GM18519 (cell line): ENCODE measurements at regions not wholly inside any gene's neighbourhood (a gene's known extent, or its start where the extent isn't known, plus 50 kb on each side); places are given as distances from the start of the nearest gene placed in this dataset.
"Not testable (repeated sequence)": the region's sequence is repeated elsewhere in the genome, so short reads cannot be mapped to it uniquely, and the experiment has no call there.

Experiments
- ATAC-seq: cut with Tn5 transposase; IDR thresholded peaks from one replicate; pipeline ENCODE4 v1.9.1; 2021; ENCODE audit warnings: mild to moderate bottlenecking, moderate library complexity; ENCODE audit not compliant: unreplicated experiment, low FRiP score

DNA sequence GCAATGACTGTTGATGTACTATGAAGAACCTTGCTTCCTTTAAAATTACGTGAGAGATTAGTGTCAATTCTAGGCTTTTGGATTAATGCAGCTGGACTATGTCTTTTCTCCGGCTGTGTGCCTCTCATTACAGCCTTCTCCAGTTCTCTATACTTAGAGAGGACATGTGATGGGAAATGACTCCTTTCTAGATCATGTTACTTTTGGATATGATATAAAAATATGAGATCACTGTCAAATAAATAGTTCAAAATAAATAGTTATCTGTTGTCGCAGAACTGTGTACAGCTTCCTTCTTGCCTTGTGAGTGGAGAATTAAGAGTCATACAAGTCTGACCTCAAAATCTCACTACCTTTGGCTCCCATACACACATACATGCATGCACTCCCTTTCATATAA, 592.4 kb downstream of the DIPK2A start:
- no peak for ATAC-seq

DNA sequence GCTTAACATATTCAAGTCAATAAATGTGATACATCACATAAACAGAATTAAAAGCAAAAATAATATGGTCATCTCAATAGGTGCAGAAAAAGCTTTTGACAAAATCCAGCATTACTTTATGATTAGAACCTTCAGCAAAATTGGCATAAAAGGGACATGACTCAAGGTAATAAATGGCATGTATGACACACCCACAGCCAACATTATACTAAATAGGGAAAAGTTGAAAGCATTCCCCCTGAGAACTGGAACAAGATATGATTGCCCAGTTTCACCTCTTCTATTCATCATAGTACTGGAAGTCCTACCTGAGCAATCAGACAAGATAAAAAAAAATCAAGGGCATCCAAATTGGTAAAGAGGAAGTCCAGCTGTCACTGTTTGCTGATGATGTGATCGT, 594.7 kb downstream of the DIPK2A start:
- no peak for ATAC-seq

- ATAC-seq = no peak
These were observed 598.0 kb downstream of the DIPK2A start for GRCh38 chr3:144569651-144570050.

DNA sequence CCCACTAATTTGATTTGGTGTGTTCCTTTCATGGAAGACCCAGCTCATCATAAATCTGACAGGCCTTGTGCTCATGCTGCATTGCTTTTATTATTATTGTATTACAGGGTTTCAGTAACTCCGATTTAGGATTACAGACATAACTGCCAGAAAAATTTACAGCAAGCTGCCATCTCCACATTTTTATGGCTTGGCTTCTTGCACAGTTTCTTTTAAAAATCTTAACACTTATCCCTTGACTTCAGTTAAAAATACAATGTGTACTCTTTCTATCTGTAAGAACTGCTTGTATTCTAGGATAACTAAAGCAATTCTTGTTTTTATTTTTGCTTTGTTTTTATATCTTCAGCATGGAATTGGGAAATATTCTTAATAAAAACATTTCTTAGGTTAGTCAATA, 612.2 kb downstream of the DIPK2A start:
- ATAC-seq = no peak

DNA sequence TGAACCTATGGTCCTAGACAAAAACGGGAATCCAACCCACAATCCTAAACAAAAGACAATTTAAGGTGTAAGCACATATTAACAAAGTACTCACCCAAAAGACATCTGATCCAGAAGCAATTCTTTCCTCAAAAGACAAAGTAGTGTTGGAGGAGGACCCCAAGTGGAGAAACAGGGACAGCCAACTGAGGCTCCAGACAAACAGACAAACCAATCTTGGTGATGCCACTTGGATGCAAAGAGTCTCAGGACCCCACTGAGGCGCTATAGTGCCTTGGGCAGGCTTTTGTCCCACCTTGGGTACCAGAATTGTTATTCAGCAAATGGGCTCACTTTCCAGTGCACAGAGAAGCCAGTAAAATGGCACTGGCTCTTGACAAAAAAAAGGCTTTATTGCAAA, 613.8 kb downstream of the DIPK2A start:
- no peak for ATAC-seq

- ATAC-seq = no peak
These were observed 614.3 kb downstream of the DIPK2A start for GRCh38 chr3:144585953-144586352.

- ATAC-seq = no peak
These were observed 614.8 kb downstream of the DIPK2A start for GRCh38 chr3:144586382-144586781.

- no peak for ATAC-seq
These were observed 619.2 kb downstream of the DIPK2A start for GRCh38 chr3:144590854-144591253.

GRCh38 chr3:144593881-144594280, 622.3 kb downstream of the DIPK2A start:
- no peak for ATAC-seq

GRCh38 chr3:144620236-144620635, 648.6 kb downstream of the DIPK2A start:
- ATAC-seq = not testable (repeated sequence)

- no peak for ATAC-seq
These were observed 651.2 kb downstream of the DIPK2A start for GRCh38 chr3:144622845-144623244.

GRCh38 chr3:144624656-144625055, 653.0 kb downstream of the DIPK2A start:
- no peak for ATAC-seq

DNA sequence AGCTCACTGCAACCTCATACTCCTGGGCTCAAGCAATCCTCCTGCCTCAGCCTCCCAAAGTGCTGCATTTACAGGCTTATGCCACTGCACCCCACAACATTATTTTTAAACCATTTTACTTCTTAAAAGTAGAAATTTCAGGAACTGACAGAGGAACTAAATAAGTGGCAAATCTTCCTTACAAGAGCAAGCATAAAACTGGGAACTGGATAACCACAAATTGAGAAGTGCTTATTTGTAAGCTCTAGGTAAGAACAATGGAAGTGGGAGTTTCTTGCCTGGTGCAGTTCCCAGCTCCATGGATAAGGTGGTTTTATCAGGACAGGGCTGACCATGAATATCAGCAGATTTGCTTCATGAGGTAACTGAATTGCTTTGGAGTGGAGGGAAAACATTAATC, 655.2 kb downstream of the DIPK2A start:
- ATAC-seq = no peak

DNA sequence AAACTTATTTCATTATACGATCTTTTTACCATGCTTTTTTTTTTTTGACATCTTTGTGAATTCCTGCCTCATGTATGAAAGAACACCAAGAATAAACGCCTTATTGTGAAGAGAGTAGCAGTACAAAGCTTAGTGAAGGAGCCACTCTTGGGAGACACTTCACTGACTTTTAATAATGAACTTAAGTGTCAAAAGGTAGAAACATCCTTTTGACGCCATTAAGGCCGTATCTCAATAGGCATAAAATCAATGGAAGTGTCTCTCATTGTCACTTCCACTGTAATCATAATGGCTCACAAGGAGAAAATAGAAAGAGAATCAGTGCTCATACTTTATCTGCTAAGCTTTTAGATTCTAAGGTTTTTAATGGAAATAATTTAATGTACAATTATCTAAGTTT, 657.8 kb downstream of the DIPK2A start:
- no peak for ATAC-seq

GRCh38 chr3:144636833-144637232, 665.2 kb downstream of the DIPK2A start:
- ATAC-seq = no peak

GRCh38 chr3:144638009-144638408, 666.4 kb downstream of the DIPK2A start:
- ATAC-seq = no peak

DNA sequence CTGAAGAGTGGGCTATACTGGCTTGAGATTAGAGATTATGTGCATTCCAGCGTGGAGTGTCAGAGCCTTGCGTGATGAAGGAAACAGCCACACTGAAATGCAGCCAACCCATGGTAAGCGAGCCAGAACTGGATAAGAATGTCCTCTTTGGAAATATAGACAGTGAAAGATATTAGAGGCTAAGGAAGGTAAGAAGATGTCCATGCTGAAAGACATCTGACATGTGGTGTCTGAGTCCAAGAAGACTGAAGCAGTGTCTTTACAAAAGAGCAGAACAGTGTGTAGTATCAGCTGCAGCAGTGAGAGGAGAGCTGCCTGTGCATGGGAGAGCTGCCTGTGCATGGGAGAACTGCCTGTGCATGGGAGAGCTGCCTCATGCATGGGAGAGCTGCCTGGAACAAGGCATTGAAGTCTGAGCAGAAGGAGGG, 672.2 kb downstream of the DIPK2A start:
- ATAC-seq = no peak

DNA sequence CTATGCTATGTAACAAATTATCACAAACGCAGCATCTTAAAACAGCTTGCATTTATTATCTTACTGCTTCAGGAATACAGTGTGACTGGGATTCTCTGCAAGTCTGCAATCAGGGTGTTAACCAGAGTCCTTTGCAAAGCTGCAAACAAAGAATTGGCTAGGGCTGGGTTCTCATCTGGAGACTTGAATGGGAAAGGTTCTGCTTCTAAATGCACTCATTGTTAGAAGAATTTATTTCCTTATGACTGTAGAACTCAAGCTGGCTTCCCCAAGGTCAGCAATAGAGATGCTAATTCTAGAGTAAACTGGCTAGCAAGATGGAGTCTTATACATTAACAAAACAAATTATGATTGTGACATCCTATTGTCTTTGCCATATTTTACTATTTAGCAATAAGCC, 673.7 kb downstream of the DIPK2A start:
- ATAC-seq = no peak

DNA sequence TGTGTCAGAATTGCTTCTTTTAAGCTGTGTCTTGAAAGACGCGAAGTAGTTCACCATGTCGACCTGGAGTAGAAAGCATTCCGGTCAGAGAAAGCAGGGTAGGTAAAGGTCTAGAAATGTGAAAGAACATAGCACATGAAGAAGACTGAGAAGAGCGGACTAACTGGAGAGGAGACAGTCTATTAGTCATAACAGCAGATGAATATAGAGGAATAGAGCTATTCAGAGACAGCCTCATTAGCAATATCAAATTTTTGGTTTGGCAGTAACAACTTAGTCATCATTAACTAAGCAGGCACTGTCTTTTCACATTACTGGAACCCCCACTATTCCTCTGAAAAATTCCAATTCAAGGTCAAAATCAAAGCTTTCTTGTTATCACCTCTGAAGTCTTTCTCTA, 678.8 kb downstream of the DIPK2A start:
- no peak for ATAC-seq

- ATAC-seq = no peak
These were observed 681.0 kb downstream of the DIPK2A start for GRCh38 chr3:144652573-144652972.

DNA sequence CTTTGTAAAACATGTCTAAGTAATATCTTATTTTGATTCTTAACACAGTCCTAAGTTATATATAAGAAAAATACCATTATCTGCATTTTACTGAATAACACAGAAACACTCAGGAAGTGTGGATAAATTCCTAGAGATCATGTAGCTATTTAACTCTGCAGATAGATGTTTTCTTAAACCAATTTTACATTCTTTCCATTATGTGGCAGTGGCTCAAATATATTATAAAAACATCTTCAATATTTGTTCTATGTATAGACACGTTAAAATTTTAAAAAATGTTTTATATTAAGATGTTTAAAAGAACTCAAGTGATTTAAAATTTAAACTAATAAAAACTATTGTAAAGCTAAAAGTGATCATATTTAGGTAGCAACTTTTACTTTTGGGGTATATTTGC, 683.8 kb downstream of the DIPK2A start:
- ATAC-seq = no peak

- ATAC-seq = no peak
These were observed 688.6 kb downstream of the DIPK2A start for GRCh38 chr3:144660186-144660585.

GRCh38 chr3:144662729-144663128, 691.1 kb downstream of the DIPK2A start:
- no peak for ATAC-seq
